Hepatocyte (in vitro differentiated cells): ENCODE measurements at regions not wholly inside any gene's neighbourhood (a gene's known extent, or its start where the extent isn't known, plus 50 kb on each side); places are given as distances from the start of the nearest gene placed in this dataset.
"Not testable (repeated sequence)": the region's sequence is repeated elsewhere in the genome, so short reads cannot be mapped to it uniquely, and the experiment has no call there.

Experiments
- DNase-seq: peaks from one replicate; pipeline ENCODE4 v3.0.0-alpha.2; 2016; ENCODE audit warnings: low spot score
- H2AFZ ChIP-seq: fragments of 200-600 bp; sonication (generic); 2 replicates; pipeline ENCODE4 v1.6.0; 2016; ENCODE audit warnings: antibody characterized with exemption, mild to moderate bottlenecking
- H3K27ac ChIP-seq: fragments of 200-600 bp; sonication (generic); 2 replicates; pipeline ENCODE4 v1.5.1; 2016; ENCODE audit warnings: mild to moderate bottlenecking
- H3K27me3 ChIP-seq: fragments of 200-600 bp; sonication (generic); 2 replicates; pipeline ENCODE4 v1.6.1; 2016
- H3K36me3 ChIP-seq: fragments of 200-600 bp; sonication (generic); replicated peaks from 2 replicates; pipeline ENCODE4 v1.5.1; 2016; ENCODE audit warnings: low read depth; ENCODE audit not compliant: insufficient read depth
- H3K4me1 ChIP-seq: fragments of 200-600 bp; sonication (generic); 2 replicates; pipeline ENCODE4 v1.5.1; 2016; ENCODE audit warnings: mild to moderate bottlenecking, moderate library complexity; ENCODE audit not compliant: insufficient read depth
- H3K4me2 ChIP-seq: fragments of 200-600 bp; sonication (generic); 2 replicates; pipeline ENCODE4 v1.6.0; 2016
- H3K4me3 ChIP-seq: fragments of 200-600 bp; sonication (generic); 2 replicates; pipeline ENCODE4 v1.5.1; 2016; ENCODE audit warnings: mild to moderate bottlenecking
- H3K79me2 ChIP-seq: fragments of 200-600 bp; sonication (generic); 2 replicates; pipeline ENCODE4 v1.6.0; 2017; ENCODE audit warnings: mild to moderate bottlenecking
- H3K9me2 ChIP-seq: fragments of 200-600 bp; sonication (generic); replicated peaks from 2 replicates; pipeline ENCODE4 v1.6.0; 2017; ENCODE audit warnings: mild to moderate bottlenecking; ENCODE audit not compliant: insufficient read depth
- H3K9me3 ChIP-seq: fragments of 200-600 bp; sonication (generic); 2 replicates; pipeline ENCODE4 v1.5.1; 2016; ENCODE audit warnings: low read depth, mild to moderate bottlenecking
- H4K20me1 ChIP-seq: fragments of 200-600 bp; sonication (generic); 2 replicates; pipeline ENCODE4 v1.6.0; 2016; ENCODE audit warnings: mild to moderate bottlenecking; ENCODE audit not compliant: insufficient read depth, poor library complexity, severe bottlenecking
- CTCF ChIP-seq: fragments of 200-600 bp; sonication (generic); IDR thresholded peaks from 2 replicates; pipeline ENCODE4 v1.5.1; 2016; ENCODE audit warnings: antibody characterized with exemption, mild to moderate bottlenecking; ENCODE audit not compliant: poor library complexity
- EZH2 ChIP-seq: fragments of 200-600 bp; sonication (generic); IDR thresholded peaks from 2 replicates; pipeline ENCODE4 v1.6.1; 2016; ENCODE audit warnings: antibody characterized with exemption, mild to moderate bottlenecking, borderline replicate concordance
- EZH2phosphoT487 ChIP-seq: fragments of 200-600 bp; sonication (generic); IDR thresholded peaks from one replicate; pipeline ENCODE4 v1.6.1; 2018; ENCODE audit warnings: antibody characterized with exemption, mild to moderate bottlenecking, low read depth, moderate library complexity; ENCODE audit not compliant: unreplicated experiment, severe bottlenecking
- WGBS: methylation state at CpG from one replicate; pipeline ENCODE4 v1.1.6; 2016; ENCODE audit warnings: low lambda C conversion rate; ENCODE audit errors: missing lambda C conversion rate; 5-methylcytosine and 5-hydroxymethylcytosine counted together

GRCh38 chrX:138255373-138255772 lies 456.1 kb downstream of the FGF13 start:
- no peaks in the 10 kb centered on the region for H3K36me3 ChIP-seq
- no peaks in the 10 kb centered on the region for H3K9me2 ChIP-seq
- H3K79me2 ChIP-seq, result no peaks in the 10 kb centered on the region
- no peak overlapping the region for H3K4me3 ChIP-seq
- H3K9me3 ChIP-seq, result no peaks in the 10 kb centered on the region
- H3K27me3 ChIP-seq, result no peaks in the 10 kb centered on the region
- no peaks in the 10 kb centered on the region for H4K20me1 ChIP-seq
- no peak overlapping the region for H3K27ac ChIP-seq
- H3K4me1 ChIP-seq, result no peaks in the 10 kb centered on the region
- H3K4me2 ChIP-seq, result no peak overlapping the region
- DNase-seq, result no peak
- no peak overlapping the region for H2AFZ ChIP-seq
- TF ChIP-seq CTCF, result no peak
- TF ChIP-seq EZH2phosphoT487, result no peak
- no peak for TF ChIP-seq EZH2
- 70% methylated on average over 6 of the region's 6 CpGs for WGBS

DNA sequence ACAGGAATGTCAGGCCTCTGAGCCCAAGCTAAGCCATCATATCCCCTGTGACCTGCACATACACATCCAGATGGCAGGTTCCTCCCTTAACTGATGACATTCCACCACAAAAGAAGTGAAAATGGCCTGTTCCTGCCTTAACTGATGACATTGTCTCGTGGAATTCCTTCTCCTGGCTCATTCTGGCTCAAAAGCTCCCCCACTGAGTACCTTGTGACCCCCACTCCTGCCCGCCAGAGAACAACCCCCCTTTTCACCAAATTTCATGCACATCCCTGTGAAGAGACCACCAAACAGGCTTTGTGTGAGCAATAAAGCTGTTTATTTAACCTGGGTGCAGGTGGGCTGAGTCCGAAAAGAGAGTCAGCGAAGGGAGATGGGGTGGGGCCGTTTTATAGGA lies 447.4 kb downstream of the FGF13 start:
- not testable (repeated sequence) for H3K9me3 ChIP-seq, H3K4me3 ChIP-seq, H3K27ac ChIP-seq, H3K27me3 ChIP-seq, H4K20me1 ChIP-seq, H3K4me2 ChIP-seq, H2AFZ ChIP-seq, H3K36me3 ChIP-seq, H3K4me1 ChIP-seq, H3K9me2 ChIP-seq, H3K79me2 ChIP-seq, DNase-seq
- WGBS, result 64% methylated on average over 5 of the region's 5 CpGs

GRCh38 chrX:138270931-138271330 lies 440.6 kb downstream of the FGF13 start:
- Histone ChIP-seq H4K20me1 (no peaks in the 10 kb centered on the region), H3K79me2 (no peaks in the 10 kb centered on the region), H3K27ac (no peak overlapping the region), H3K9me2 (no peaks in the 10 kb centered on the region), H3K27me3 (no peaks in the 10 kb centered on the region), H3K4me1 (no peaks in the 10 kb centered on the region), H3K4me2 (no peak overlapping the region), H2AFZ (no peak overlapping the region), H3K9me3 (no peaks in the 10 kb centered on the region), H3K36me3 (no peaks in the 10 kb centered on the region), H3K4me3 (no peak overlapping the region)
- WGBS, result 71% methylated on average over 1 of the region's 1 CpG
- DNase-seq, result no peak
- TF ChIP-seq CTCF (no peak), EZH2 (no peak), EZH2phosphoT487 (no peak)

- H3K36me3 ChIP-seq, DNase-seq, H2AFZ ChIP-seq, H3K9me3 ChIP-seq, H3K9me2 ChIP-seq, H3K27ac ChIP-seq, H4K20me1 ChIP-seq, H3K4me2 ChIP-seq, H3K4me1 ChIP-seq, H3K27me3 ChIP-seq, H3K79me2 ChIP-seq, H3K4me3 ChIP-seq: not testable (repeated sequence)
- no CpG with 5 or more reads among the region's 31 CpGs for WGBS
These were observed 428.8 kb downstream of the FGF13 start for GRCh38 chrX:138282598-138283150.
